GM12892 (cell line): ENCODE measurements at regions not wholly inside any gene's neighbourhood (a gene's known extent, or its start where the extent isn't known, plus 50 kb on each side); places are given as distances from the start of the nearest gene placed in this dataset.

Source experiments
- POLR2A ChIP-seq: IDR thresholded peaks from 2 replicates; pipeline ENCODE4 v1.6.1; 2011; ENCODE audit warnings: low read depth, low read length, control low read depth
- POLR2AphosphoS5 ChIP-seq: IDR thresholded peaks from 2 replicates; pipeline ENCODE4 v1.6.1; 2011; ENCODE audit warnings: low read depth, low read length, control low read depth
- TAF1 ChIP-seq: IDR thresholded peaks from 2 replicates; pipeline ENCODE4 v1.6.1; 2011; ENCODE audit warnings: low read depth, mild to moderate bottlenecking, control low read depth, low read length, borderline replicate concordance

- TF ChIP-seq POLR2A = no peak
- no peak for TF ChIP-seq POLR2AphosphoS5
- TF ChIP-seq TAF1 = no peak
These were observed 1072.1 kb downstream of the NXPH1 start for GRCh38 chr7:9505516-9505915.
